AG09309 (cell line): ENCODE measurements at regions not wholly inside any gene's neighbourhood (a gene's known extent, or its start where the extent isn't known, plus 50 kb on each side); places are given as distances from the start of the nearest gene placed in this dataset.

ENCODE experiments used
- DNase-seq: peaks from one replicate; pipeline ENCODE4 v3.0.0-alpha.2; 2010; ENCODE audit warnings: low read depth
- H3K4me3 ChIP-seq: 2 replicates; pipeline ENCODE4 v1.5.1; 2011; ENCODE audit warnings: mild to moderate bottlenecking, low read depth, low read length, moderate library complexity; ENCODE audit not compliant: control insufficient read depth
- TF ChIP-seq, protein P1 (sequence below): IDR thresholded peaks from 2 replicates; pipeline ENCODE4 v1.5.1; 2011; ENCODE audit warnings: mild to moderate bottlenecking, low read depth, low read length, inconsistent platforms; ENCODE audit not compliant: insufficient read depth, control insufficient read depth; ENCODE audit errors: missing control alignments

DNA sequence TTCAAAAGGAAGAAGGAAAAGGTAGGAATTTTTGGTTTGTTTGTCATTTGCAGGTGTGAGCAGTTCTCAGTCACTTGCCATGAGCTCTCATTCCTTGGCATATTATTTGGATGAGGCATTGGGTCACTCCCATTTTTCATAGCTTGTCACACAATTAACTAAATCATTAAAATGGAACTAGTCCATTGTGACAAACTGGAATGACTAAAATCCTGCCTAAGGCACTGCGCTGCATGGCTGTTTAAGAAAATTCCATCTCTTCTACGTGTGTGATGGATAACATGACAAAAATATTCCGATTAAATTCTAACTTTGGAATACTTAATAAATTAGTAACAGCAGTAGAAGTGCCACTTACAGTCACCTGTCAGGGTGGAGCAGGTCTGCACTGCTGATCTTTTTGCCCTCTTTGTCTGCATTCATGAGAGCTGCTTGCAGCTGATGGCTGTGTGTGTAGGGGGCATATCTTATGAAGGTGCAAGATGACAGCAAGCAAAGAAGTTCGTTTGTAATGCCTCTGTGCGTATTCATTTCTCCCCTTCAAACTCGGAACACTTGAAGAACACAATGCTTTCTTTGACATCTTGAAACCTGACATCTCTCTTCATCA, 1292.6 kb upstream of the MAP3K7 start:
- TF ChIP-seq, protein P1, sequence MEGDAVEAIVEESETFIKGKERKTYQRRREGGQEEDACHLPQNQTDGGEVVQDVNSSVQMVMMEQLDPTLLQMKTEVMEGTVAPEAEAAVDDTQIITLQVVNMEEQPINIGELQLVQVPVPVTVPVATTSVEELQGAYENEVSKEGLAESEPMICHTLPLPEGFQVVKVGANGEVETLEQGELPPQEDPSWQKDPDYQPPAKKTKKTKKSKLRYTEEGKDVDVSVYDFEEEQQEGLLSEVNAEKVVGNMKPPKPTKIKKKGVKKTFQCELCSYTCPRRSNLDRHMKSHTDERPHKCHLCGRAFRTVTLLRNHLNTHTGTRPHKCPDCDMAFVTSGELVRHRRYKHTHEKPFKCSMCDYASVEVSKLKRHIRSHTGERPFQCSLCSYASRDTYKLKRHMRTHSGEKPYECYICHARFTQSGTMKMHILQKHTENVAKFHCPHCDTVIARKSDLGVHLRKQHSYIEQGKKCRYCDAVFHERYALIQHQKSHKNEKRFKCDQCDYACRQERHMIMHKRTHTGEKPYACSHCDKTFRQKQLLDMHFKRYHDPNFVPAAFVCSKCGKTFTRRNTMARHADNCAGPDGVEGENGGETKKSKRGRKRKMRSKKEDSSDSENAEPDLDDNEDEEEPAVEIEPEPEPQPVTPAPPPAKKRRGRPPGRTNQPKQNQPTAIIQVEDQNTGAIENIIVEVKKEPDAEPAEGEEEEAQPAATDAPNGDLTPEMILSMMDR, result no peak
- no peak overlapping the region for H3K4me3 ChIP-seq
- no peak for DNase-seq

DNA sequence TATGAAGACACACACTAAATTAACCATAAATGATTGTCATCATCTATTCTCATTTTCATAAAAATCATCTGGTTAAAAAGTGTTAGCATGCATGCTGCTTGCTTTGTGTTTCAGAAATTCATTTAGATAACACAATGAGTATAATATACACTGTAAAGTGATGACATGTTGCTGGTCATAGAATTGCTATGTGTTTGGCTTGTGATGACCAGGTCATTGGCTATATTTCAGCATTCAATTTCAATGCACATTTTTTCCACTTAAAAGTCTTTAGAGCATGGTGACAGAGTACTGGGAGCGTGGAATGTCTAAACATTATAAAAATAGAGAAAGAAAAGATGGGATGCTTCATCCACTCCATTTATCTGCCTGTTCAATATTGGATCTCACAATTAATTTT, 1291.1 kb upstream of the MAP3K7 start:
- TF ChIP-seq, protein P1, result no peak
- DNase-seq, result no peak
- H3K4me3 ChIP-seq, result no peak overlapping the region

DNA sequence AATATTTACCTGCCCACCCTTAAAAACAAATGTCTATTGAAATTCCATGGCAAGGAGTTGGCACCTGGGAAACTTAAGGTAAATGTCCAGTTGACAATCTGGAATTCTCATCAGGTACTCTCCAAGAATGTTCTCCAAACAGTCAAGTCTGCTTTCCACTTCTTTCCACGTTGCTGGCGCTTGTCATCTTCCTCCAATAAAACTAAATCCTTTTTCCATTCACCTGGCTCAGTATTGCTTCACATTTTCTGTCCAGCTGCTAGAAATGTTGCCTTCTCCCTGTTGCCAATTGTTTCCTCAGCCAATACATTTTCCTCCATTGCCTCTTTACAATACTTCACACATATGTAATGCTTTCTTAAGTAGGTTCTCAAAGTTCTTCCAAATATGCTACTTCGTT, 1288.1 kb upstream of the MAP3K7 start:
- TF ChIP-seq, protein P1, result no peak
- DNase-seq, result no peak
- no peak overlapping the region for H3K4me3 ChIP-seq

DNA sequence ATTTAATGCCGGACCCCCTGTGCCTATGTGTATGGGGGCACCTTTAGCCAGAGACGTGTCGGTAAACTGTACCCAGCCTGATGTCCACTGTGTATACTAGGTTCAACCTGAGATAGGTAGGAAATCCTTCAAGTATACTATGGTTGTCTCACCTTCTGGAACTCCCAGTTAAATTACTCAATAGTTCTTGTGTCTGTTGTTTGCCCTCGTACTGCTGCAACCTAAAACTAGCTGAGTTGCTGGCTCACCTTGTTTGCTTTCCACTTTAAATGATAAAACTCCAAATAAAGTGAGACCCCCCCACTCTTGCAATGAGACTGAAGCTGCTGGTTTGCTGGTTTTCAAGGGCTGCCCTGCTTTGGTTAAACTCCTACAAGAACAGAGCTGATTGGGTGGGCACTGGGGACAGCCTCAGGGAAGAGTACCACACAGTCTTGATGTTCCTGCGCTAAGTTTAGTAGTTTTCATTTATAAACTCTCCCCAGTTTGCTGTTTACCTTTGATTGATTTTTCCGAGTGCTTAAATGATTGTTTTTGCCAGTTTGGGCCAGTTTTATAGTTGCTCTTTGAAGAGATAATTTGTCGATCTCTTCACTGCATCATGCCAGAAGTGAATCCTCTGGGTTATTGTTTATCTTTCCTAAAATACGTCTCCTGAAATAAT, 1281.8 kb upstream of the MAP3K7 start:
- H3K4me3 ChIP-seq, result no peak overlapping the region
- TF ChIP-seq, protein P1, result no peak
- DNase-seq, result no peak

DNA sequence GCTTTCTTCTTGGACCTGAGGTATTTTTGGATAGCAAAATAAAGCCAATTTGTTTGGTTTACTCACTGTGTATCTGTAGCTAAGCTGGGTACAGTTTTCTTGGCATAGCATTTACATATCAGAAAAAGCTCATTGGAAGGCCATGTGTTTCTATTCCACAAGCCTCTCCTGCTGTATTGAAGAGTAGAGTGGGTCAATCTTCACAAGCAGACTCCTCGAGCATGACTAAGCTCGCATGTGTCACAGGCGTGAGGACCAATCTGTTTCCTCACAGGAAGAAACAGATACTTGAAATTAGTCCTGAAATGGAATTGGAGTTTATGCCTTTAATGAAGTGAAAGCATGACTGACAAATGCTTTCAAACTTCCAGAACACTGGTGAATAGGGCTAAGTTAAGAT, 1279.0 kb upstream of the MAP3K7 start:
- TF ChIP-seq, protein P1, result no peak
- no peak for DNase-seq
- H3K4me3 ChIP-seq, result no peak overlapping the region

DNA sequence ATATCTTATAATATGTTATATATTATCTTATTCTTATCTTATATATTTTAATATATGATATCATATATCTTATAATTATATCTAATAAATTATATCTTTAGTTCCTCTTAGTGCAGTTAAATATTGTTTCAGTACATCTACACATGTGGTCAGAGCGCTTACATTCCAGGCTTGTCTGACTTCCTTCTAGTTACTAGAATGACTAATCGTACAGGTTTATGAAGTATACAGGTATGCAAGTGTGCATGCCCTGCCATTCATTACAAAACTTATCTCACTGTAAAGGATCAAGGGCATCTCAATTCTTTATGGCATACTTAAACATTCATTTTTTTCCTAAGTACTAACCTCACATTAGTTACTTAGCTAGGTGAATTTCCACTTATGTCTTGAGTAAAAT, 1278.0 kb upstream of the MAP3K7 start:
- TF ChIP-seq, protein P1, result no peak
- DNase-seq, result no peak
- H3K4me3 ChIP-seq, result no peak overlapping the region
